Mesenteric fat pad (tissue), 1 donor: ENCODE measurements at regions not wholly inside any gene's neighbourhood (a gene's known extent, or its start where the extent isn't known, plus 50 kb on each side); places are given as distances from the start of the nearest gene placed in this dataset.

Source experiments
- DNase-seq: peaks from one replicate; pipeline ENCODE4 v3.0.0-alpha.2; 2020; ENCODE audit warnings: low spot score
- donor health status: DM: yes; HTN: yes; CAD: no.

- DNase-seq: no peak
Measured at GRCh38 chr6:164581563-164581962, 727.8 kb downstream of the C6orf118 start.

- no peak for DNase-seq
Measured at GRCh38 chr6:164579035-164579434, 730.4 kb downstream of the C6orf118 start.

- no peak for DNase-seq
Measured at GRCh38 chr6:164578616-164579015, 730.8 kb downstream of the C6orf118 start.

- DNase-seq: no peak
Measured at GRCh38 chr6:164570801-164571200, 738.6 kb downstream of the C6orf118 start.

GRCh38 chr6:164569509-164569908 is 739.9 kb downstream of the C6orf118 start:
- no peak for DNase-seq

- no peak for DNase-seq
Measured at GRCh38 chr6:164563924-164564323, 745.5 kb downstream of the C6orf118 start.

GRCh38 chr6:164561656-164562055 is 747.7 kb downstream of the C6orf118 start:
- DNase-seq: no peak

GRCh38 chr6:164554700-164555476 is 754.5 kb downstream of the C6orf118 start:
- no peak for DNase-seq

GRCh38 chr6:164554226-164554625 is 755.2 kb downstream of the C6orf118 start:
- DNase-seq: no peak

- no peak for DNase-seq
Measured at GRCh38 chr6:164551706-164552105, 757.7 kb downstream of the C6orf118 start.

GRCh38 chr6:164547076-164547475 is 762.3 kb downstream of the C6orf118 start:
- no peak for DNase-seq

GRCh38 chr6:164546263-164546662 is 763.1 kb downstream of the C6orf118 start:
- DNase-seq: no peak

- no peak for DNase-seq
Measured at GRCh38 chr6:164534070-164534766, 775.2 kb downstream of the C6orf118 start.

- DNase-seq: no peak
Measured at GRCh38 chr6:164533045-164533362, 776.4 kb downstream of the C6orf118 start.

GRCh38 chr6:164532198-164533044 is 777.0 kb downstream of the C6orf118 start:
- no peak for DNase-seq

- DNase-seq: no peak
Measured at GRCh38 chr6:164531736-164532135, 777.7 kb downstream of the C6orf118 start.

- no peak for DNase-seq
Measured at GRCh38 chr6:164528539-164528938, 780.9 kb downstream of the C6orf118 start.

- DNase-seq: no peak
Measured at GRCh38 chr6:164523087-164523654, 786.2 kb downstream of the C6orf118 start.

GRCh38 chr6:164520916-164521315 is 788.5 kb downstream of the C6orf118 start:
- no peak for DNase-seq

GRCh38 chr6:164507206-164507940 is 802.0 kb downstream of the C6orf118 start:
- DNase-seq: no peak

- DNase-seq: no peak
Measured at GRCh38 chr6:164505425-164505824, 804.0 kb downstream of the C6orf118 start.
